HEK293 (cell line): ENCODE measurements at regions not wholly inside any gene's neighbourhood (a gene's known extent, or its start where the extent isn't known, plus 50 kb on each side); places are given as distances from the start of the nearest gene placed in this dataset.

Experiments
- BCL11B ChIP-seq: fragments of 450-650 bp; formaldehyde crosslinking; IDR thresholded peaks from 2 replicates; pipeline ENCODE4 v1.5.1; 2016; ENCODE audit warnings: low read depth, missing biosample characterization, missing genetic modification characterization
- FEZF1 ChIP-seq: fragments of 450-650 bp; formaldehyde crosslinking; IDR thresholded peaks from 2 replicates; pipeline ENCODE4 v1.5.1; 2016; ENCODE audit warnings: missing biosample characterization, missing genetic modification characterization
- ZNF121 ChIP-seq: fragments of 450-650 bp; formaldehyde crosslinking; IDR thresholded peaks from 2 replicates; pipeline ENCODE4 v1.5.1; 2016; ENCODE audit warnings: missing biosample characterization, missing genetic modification characterization
- ZNF701 ChIP-seq: fragments of 450-650 bp; formaldehyde crosslinking; IDR thresholded peaks from 2 replicates; pipeline ENCODE4 v1.5.1; 2016; ENCODE audit warnings: missing biosample characterization, missing genetic modification characterization
- ZNF76 ChIP-seq: fragments of 450-650 bp; formaldehyde crosslinking; IDR thresholded peaks from 2 replicates; pipeline ENCODE4; 2016; ENCODE audit warnings: low read depth, missing biosample characterization, missing genetic modification characterization, borderline replicate concordance
- ZNF785 ChIP-seq: fragments of 450-650 bp; formaldehyde crosslinking; IDR thresholded peaks from 2 replicates; pipeline ENCODE4 v1.5.1; 2016; ENCODE audit warnings: missing biosample characterization, missing genetic modification characterization
- TF ChIP-seq, protein P1 (sequence below): fragments of 450-650 bp; formaldehyde crosslinking; IDR thresholded peaks from 2 replicates; pipeline ENCODE4 v1.5.1; 2017; ENCODE audit warnings: missing biosample characterization, mild to moderate bottlenecking, missing genetic modification characterization, moderate library complexity

DNA sequence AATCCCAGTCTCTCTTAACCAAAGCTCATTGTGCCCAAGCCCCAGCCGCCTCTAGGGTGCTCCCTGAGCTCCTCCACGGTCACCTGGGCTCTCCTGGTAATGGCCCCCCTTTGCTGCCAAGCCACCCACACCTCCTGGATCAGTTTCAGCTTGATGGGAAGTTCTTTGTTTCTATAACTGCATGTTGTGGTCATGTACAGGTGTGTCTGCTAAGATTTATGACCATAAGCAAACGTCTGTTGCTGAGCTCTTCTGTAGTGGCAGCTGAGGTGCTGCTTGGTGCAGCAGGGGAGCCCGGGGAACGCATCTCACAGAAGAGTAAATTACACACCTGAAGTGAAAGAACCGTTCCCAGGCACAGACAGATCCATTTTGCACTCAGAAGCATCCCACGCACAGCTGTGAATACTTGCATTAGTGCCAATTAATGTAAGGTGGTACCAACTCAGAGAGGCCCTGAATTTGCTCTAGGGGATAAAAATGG is 194.6 kb upstream of the ARID1B start:
- no peak for TF ChIP-seq FEZF1
- TF ChIP-seq BCL11B (tag by site-specific recombination) = no peak
- TF ChIP-seq ZNF701 = no peak
- no peak for TF ChIP-seq ZNF785
- TF ChIP-seq ZNF121 = no peak
- TF ChIP-seq ZNF76 (tag by site-specific recombination) = no peak
- TF ChIP-seq, protein P1, sequence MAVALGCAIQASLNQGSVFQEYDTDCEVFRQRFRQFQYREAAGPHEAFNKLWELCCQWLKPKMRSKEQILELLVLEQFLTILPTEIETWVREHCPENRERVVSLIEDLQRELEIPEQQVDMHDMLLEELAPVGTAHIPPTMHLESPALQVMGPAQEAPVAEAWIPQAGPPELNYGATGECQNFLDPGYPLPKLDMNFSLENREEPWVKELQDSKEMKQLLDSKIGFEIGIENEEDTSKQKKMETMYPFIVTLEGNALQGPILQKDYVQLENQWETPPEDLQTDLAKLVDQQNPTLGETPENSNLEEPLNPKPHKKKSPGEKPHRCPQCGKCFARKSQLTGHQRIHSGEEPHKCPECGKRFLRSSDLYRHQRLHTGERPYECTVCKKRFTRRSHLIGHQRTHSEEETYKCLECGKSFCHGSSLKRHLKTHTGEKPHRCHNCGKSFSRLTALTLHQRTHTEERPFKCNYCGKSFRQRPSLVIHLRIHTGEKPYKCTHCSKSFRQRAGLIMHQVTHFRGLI (tag by site-specific recombination) = no peak
